Activated CD8-positive, alpha-beta memory T cell treated with anti-CD3 and anti-CD28 coated beads for 36 hours (primary cell): ENCODE measurements at regions not wholly inside any gene's neighbourhood (a gene's known extent, or its start where the extent isn't known, plus 50 kb on each side); places are given as distances from the start of the nearest gene placed in this dataset.

Experiments
- CTCF ChIA-PET: fragments of 350-600 bp; sonication (Branson Sonifier 250); formaldehyde crosslinking; loops from one replicate; lab custom pipeline; 2021; ENCODE audit warnings: antibody characterized with exemption; lab: Charles Lee
- POLR2A ChIA-PET: fragments of 350-600 bp; sonication (Branson Sonifier 250); formaldehyde crosslinking; loops from one replicate; lab custom pipeline; 2021; ENCODE audit warnings: antibody characterized with exemption; lab: Charles Lee

DNA sequence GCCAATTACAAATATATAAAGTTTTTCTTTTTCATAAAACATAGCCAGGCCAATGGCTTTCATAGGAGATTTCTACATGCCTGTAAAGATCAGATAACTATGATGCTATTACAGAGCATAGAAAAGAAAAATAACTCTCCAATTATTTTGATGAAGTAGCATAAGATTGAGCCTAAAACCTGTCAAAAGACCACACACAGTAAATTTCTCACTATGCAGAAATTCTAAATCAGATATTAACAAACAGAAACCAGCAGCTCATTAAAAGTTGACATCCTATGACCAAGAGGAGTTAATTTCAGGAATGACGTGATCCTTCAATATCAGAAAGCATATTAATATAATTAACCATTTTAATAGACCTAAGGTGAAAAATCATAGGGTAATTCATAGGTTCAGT is 139.0 kb upstream of the PIEZO2 start:
- ChIA-PET POLR2A (no interaction called here), CTCF (no interaction called here)

DNA sequence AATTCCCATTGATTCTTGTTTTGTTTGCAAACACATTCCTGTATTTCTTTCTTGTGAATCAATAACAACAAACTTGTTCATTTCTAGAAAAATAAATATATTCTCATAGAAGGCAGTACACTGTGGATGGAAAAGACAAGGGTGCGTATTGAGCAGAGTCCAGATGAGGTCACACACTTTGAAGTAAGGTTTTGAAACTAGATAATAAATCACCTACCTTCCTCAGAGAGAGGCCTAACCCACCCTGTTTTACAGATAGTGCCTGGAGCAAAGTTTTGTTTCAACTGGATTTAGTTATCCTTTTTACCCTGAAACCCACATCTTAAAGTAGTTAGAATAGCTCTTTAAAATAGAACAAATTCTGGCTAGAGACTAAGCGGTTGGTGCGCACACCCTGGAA is 137.1 kb upstream of the PIEZO2 start:
- CTCF ChIA-PET = no interaction called here
- POLR2A ChIA-PET = no interaction called here

DNA sequence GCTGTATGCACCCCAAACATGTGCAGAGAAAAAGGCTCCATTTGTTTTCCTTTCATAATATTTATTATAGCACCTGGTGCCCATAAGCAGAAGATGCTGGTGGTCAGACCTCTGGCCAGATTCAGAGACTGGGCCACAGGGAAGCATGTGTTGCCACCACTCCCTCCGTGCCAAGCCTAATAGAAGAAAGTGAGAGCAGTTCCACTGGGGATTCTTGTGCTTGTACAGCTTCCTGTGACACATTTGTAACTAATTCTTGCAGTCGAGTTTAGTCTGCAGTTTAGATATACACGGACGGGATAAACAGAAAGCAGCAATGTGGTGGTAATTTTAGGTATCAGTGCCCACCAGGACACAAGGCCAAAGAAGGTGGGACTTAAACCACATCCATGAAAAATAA is 135.4 kb upstream of the PIEZO2 start:
- ChIA-PET CTCF (no interaction called here), POLR2A (no interaction called here)

- ChIA-PET POLR2A (no interaction called here), CTCF (no interaction called here)
Measured at GRCh38 chr18:11284349-11284748, 135.0 kb upstream of the PIEZO2 start.

DNA sequence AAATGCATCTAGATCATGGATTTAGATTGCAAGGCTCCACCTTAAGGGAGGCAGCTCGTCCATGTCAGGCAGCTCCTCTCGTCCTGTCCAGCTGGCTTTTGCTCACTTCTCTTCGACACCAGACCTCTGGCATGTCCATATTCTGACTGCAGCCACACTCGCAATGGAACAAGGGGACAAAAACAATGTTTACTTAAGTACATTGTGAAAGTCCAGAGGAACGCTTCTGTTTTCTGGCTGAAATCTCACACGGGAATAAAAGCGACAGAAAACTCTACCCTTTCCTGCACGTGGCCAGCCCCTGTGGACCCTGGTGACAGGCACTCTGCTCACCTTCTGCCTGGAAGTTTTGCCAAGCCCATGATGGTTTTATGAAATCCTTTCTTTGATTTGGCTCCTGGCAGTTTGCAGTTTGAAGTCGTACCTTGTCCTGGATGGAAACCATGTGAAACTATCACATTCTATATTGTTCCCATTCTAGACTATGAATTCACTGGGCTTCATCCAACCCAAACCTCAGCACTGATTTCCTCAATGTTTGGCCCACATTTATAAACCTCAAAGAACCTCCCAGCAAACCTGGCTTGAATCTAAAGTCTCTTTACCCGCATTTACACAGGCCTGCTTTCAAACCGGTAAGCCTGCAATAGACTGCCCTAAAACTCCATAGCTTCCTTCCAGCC is 134.3 kb upstream of the PIEZO2 start:
- ChIA-PET POLR2A (no interaction called here), CTCF (no interaction called here)

GRCh38 chr18:11279461-11279860 is 130.1 kb upstream of the PIEZO2 start:
- CTCF ChIA-PET = interaction anchor here (0.9 kb wide), 1 partner anchor 30 kb away, joined by 3 read pairs; no protein-coding TSS in a partner anchor
- POLR2A ChIA-PET = no interaction called here

DNA sequence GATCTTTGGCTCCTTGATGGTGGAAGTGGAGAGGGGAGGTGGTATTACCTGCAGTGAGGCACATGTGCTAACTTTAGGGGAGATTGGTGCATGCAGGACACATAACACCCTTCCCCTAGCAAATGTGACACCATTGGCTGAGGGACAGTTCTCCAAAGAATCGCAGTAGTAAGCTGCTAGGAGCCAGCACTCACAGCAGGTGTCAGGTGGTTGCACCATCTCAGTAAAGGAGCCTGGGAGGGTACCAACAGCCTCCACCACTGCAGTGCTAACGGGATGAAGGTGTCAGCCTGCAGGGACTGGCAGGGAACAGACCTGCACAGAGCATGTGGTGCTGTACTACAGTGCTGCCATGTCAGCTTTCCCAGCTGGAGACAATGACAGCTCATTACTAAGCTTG is 127.3 kb upstream of the PIEZO2 start:
- ChIA-PET POLR2A (no interaction called here), CTCF (no interaction called here)

- POLR2A ChIA-PET = no interaction called here
- CTCF ChIA-PET = no interaction called here
Measured at GRCh38 chr18:11274144-11274794, 124.9 kb upstream of the PIEZO2 start.

GRCh38 chr18:11272516-11272915 is 123.1 kb upstream of the PIEZO2 start:
- ChIA-PET CTCF (no interaction called here), POLR2A (no interaction called here)

GRCh38 chr18:11271954-11272353 is 122.6 kb upstream of the PIEZO2 start:
- POLR2A ChIA-PET = no interaction called here
- CTCF ChIA-PET = no interaction called here

- POLR2A ChIA-PET = no interaction called here
- CTCF ChIA-PET = no interaction called here
Measured at GRCh38 chr18:11269257-11269656, 119.9 kb upstream of the PIEZO2 start.

- ChIA-PET POLR2A (no interaction called here), CTCF (no interaction called here)
Measured at GRCh38 chr18:11268741-11269233, 119.4 kb upstream of the PIEZO2 start.

GRCh38 chr18:11268153-11268552 is 118.8 kb upstream of the PIEZO2 start:
- CTCF ChIA-PET = no interaction called here
- POLR2A ChIA-PET = no interaction called here

DNA sequence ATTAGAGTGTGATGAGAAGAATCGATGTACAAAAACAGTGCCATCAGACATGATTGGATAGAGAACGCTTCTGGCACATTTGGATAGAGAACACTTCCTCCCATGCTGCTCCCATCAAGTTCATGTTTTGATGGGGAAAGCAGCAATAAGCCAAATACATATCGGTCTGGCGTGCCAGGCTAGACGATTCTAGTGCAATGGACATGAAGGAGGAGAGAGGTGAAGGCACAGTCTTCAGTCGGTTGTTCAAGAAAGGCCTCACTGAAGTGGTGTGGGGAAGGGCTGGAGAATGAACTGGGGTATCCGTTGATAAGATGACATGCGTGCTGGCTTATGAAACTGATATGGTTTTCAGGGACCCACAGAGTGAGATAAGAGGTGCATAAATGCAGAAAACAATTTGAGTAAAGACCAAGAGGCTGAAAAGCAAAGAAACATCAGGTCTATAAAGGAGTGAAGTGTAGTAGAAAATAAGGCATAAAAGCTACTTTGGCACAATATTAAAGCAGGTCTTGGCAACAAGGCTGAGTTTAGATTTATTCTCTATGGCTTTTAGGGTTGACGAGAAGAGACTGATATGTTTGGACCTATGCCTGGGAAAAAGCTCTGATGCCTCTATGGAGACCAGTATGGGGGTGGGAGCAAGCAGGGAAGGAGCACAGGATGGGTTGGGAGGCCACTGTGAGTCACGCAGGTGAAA is 117.6 kb upstream of the PIEZO2 start:
- ChIA-PET CTCF (no interaction called here), POLR2A (no interaction called here)

DNA sequence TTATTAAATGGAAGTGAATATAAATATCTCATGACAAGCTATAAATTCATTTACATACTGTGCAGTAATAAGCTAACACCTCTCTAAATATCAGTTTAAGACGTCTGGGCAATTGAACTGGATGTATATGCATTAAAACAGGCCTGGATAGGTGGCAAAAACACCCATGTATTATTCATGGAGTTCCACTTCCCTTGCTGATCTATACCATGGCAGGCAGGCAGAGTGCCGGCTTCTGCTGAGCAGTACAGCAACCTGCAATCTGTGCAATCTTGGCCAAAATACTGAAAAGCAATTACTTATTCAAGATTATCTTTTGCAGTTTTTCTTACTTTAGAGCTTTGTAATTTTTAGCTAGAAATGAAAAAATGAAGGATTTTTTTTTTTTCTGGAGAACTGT is 112.1 kb upstream of the PIEZO2 start:
- POLR2A ChIA-PET = no interaction called here
- CTCF ChIA-PET = no interaction called here

GRCh38 chr18:11260961-11261461 is 111.6 kb upstream of the PIEZO2 start:
- POLR2A ChIA-PET = no interaction called here
- CTCF ChIA-PET = no interaction called here

- CTCF ChIA-PET = no interaction called here
- POLR2A ChIA-PET = no interaction called here
Measured at GRCh38 chr18:11259469-11260150, 110.2 kb upstream of the PIEZO2 start.

DNA sequence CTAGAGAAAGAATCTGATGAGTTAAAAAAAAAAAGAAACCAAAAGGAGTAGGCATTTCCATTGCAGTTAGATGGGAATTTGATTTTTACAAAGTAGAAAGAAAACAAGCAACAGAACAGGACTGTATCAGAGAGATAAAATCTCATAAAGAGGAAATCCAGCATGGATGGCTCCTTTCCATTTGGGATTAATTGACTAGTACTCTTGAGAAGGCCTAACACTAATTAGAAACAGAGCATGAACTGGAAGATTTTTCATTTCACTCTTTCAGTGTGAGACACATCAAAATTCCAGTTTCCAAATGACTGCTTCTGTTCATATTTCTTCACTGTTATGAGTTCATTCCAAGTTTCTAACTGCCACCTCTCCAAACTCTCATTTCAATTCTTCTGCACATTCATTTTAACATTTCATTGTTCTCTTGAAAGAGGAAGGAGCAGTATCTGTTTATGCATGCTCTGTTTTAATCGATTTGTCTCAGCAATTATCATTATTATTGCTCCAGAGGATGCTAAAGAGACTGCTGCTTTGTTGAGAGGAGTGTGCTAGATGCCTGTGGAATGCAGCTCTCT is 108.8 kb upstream of the PIEZO2 start:
- POLR2A ChIA-PET = no interaction called here
- CTCF ChIA-PET = no interaction called here

DNA sequence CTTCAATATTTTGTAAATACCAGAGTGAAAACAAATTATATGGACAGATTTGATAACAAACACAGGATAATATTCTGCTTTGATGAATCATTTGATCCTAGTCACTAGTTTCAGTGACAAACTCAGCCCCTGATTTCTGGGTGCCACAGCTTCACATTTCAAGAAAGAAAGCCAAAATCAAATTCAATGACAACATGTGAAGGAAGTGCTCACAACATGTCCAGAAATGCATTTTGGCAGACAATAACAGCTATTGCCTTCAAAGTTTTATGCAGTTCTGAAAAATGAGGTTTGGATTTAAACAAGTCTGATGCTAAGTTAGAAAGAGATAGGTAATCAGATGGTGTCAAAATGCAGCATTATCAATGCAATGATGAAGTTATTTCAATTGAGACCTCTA is 106.9 kb upstream of the PIEZO2 start:
- POLR2A ChIA-PET = no interaction called here
- CTCF ChIA-PET = no interaction called here

GRCh38 chr18:11251891-11252270 is 102.5 kb upstream of the PIEZO2 start:
- CTCF ChIA-PET = no interaction called here
- POLR2A ChIA-PET = no interaction called here
